Neural progenitor cell (in vitro differentiated cells): ENCODE measurements at regions not wholly inside any gene's neighbourhood (a gene's known extent, or its start where the extent isn't known, plus 50 kb on each side); places are given as distances from the start of the nearest gene placed in this dataset.

Experiments
- CTCF ChIP-seq: fragments of 200-600 bp; sonication (generic); IDR thresholded peaks from 2 replicates; pipeline ENCODE4 v1.5.1; 2017; ENCODE audit warnings: antibody characterized with exemption, mild to moderate bottlenecking
- EZH2 ChIP-seq: fragments of 200-600 bp; sonication (generic); IDR thresholded peaks from 2 replicates; pipeline ENCODE4 v1.6.1; 2017; ENCODE audit warnings: antibody characterized with exemption, mild to moderate bottlenecking, moderate library complexity

- TF ChIP-seq CTCF (no peak), EZH2 (no peak)
These were observed 466.7 kb upstream of the NFIA start for GRCh38 chr1:60615666-60616065.
